ENCODE measurements at regions not wholly inside any gene's neighbourhood (a gene's known extent, or its start where the extent isn't known, plus 50 kb on each side); places are given as distances from the start of the nearest gene placed in this dataset.
A peak's percentile ranks its signal among the peaks of the same experiment; 100 is the strongest.

GRCh38 chr16:80027007-80027965, 426.7 kb upstream of the MAF start:
- Mint-ChIP-seq H3K4me1 (ENCODE audit: low read depth) (peaks cover 15% of the 10 kb centered on the region), H3K27ac (peak overlapping the region; percentile 33), H3K9me3 (ENCODE audit: insufficient read depth) (peaks cover 4% of the 10 kb centered on the region), H3K4me3 (no peak overlapping the region), H3K27me3 (ENCODE audit: low read depth) (no peaks in the 10 kb centered on the region), H3K36me3 (ENCODE audit: low read depth) (no peaks in the 10 kb centered on the region)
- ChIA-PET CTCF (no interaction called here), POLR2A (no interaction called here)
- DNase-seq (peak; percentile 68), ATAC-seq (peak; percentile 85)

GRCh38 chr16:80025236-80025635, 424.7 kb upstream of the MAF start:
- ChIA-PET CTCF (no interaction called here), POLR2A (no interaction called here)
- H3K4me1 Mint-ChIP-seq (ENCODE audit: low read depth), result peaks cover 15% of the 10 kb centered on the region
- H3K4me3 Mint-ChIP-seq, result no peak overlapping the region
- no peak for ATAC-seq
- no peak for DNase-seq
- H3K27ac Mint-ChIP-seq, result no peak overlapping the region
- no peaks in the 10 kb centered on the region for H3K36me3 Mint-ChIP-seq (ENCODE audit: low read depth)
- peaks cover 4% of the 10 kb centered on the region for H3K9me3 Mint-ChIP-seq (ENCODE audit: insufficient read depth)
- H3K27me3 Mint-ChIP-seq (ENCODE audit: low read depth), result no peaks in the 10 kb centered on the region

GRCh38 chr16:80024443-80024842, 423.9 kb upstream of the MAF start:
- Mint-ChIP-seq H3K27me3 (ENCODE audit: low read depth) (no peaks in the 10 kb centered on the region), H3K9me3 (ENCODE audit: insufficient read depth) (peaks cover 4% of the 10 kb centered on the region)

GRCh38 chr16:80023865-80024264, 423.3 kb upstream of the MAF start:
- Mint-ChIP-seq H3K4me1 (ENCODE audit: low read depth) (peaks cover 15% of the 10 kb centered on the region), H3K27me3 (ENCODE audit: low read depth) (no peaks in the 10 kb centered on the region), H3K4me3 (no peak overlapping the region), H3K9me3 (ENCODE audit: insufficient read depth) (peaks cover 4% of the 10 kb centered on the region), H3K36me3 (ENCODE audit: low read depth) (no peaks in the 10 kb centered on the region), H3K27ac (no peak overlapping the region)
- DNase-seq (no peak), ATAC-seq (no peak)
- CTCF ChIA-PET, result no interaction called here
- POLR2A ChIA-PET, result no interaction called here

More at GRCh38 chr16:80024443-80024842, 423.9 kb upstream of the MAF start:
- ATAC-seq, result no peak
- ChIA-PET CTCF (no interaction called here), POLR2A (no interaction called here)
- H3K36me3 Mint-ChIP-seq (ENCODE audit: low read depth), result no peaks in the 10 kb centered on the region
- no peak overlapping the region for H3K4me3 Mint-ChIP-seq
- no peak overlapping the region for H3K27ac Mint-ChIP-seq
- H3K4me1 Mint-ChIP-seq (ENCODE audit: low read depth), result peaks cover 15% of the 10 kb centered on the region
- DNase-seq, result no peak

DNA sequence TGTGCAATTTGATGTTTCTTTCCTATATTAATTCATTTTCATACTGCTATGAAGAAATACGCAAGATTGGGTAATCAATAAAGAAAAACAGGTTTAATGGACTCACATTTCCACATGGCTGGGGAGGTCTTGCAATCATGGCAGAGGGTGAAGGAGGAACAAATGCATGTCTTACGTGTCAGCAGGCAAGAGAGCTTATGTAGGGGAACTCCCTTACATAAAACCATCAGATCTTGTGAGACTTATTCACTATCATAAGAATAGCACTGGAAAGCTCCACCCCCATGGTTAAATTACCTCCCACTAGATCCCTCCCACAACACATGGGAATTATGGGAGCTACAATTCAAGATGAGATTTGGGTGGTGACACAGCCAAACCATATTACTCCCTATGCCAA, 418.9 kb upstream of the MAF start:
- Mint-ChIP-seq H3K9me3 (ENCODE audit: insufficient read depth) (peaks cover 4% of the 10 kb centered on the region), H3K27me3 (ENCODE audit: low read depth) (no peaks in the 10 kb centered on the region), H3K4me3 (no peak overlapping the region), H3K36me3 (ENCODE audit: low read depth) (no peaks in the 10 kb centered on the region), H3K4me1 (ENCODE audit: low read depth) (no peaks in the 10 kb centered on the region), H3K27ac (no peak overlapping the region)
- POLR2A ChIA-PET, result no interaction called here
- DNase-seq (no peak), ATAC-seq (no peak)
- CTCF ChIA-PET, result interaction anchor here (1.1 kb wide), 1 partner anchor 507 kb away, joined by 3 read pairs; no protein-coding TSS in a partner anchor

DNA sequence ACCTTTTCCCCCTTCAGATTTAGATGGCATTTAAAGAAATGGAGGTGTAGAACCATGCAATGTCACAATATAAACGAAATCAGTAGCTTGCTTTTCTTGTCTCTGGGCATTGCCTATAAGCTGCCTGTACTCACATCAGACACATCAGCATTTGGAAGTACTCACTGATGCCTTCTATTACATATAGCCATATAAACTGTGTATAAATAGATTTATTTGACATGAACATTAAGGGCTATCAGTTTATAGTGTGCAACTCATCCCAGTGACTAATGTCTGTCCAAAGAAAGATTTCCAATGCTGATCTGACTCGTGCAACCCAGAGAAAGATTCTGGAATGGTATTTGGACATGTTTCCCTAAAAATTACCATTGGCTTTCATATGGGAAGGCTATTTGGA, 417.9 kb upstream of the MAF start:
- Mint-ChIP-seq H3K36me3 (ENCODE audit: low read depth) (no peaks in the 10 kb centered on the region), H3K9me3 (ENCODE audit: insufficient read depth) (peaks cover 4% of the 10 kb centered on the region), H3K27ac (no peak overlapping the region), H3K4me3 (no peak overlapping the region), H3K27me3 (ENCODE audit: low read depth) (no peaks in the 10 kb centered on the region), H3K4me1 (ENCODE audit: low read depth) (no peaks in the 10 kb centered on the region)
- ChIA-PET POLR2A (no interaction called here), CTCF (interaction anchor here (1.1 kb wide), 1 partner anchor 508 kb away, joined by 3 read pairs; no protein-coding TSS in a partner anchor)
- DNase-seq (no peak), ATAC-seq (no peak)

DNA sequence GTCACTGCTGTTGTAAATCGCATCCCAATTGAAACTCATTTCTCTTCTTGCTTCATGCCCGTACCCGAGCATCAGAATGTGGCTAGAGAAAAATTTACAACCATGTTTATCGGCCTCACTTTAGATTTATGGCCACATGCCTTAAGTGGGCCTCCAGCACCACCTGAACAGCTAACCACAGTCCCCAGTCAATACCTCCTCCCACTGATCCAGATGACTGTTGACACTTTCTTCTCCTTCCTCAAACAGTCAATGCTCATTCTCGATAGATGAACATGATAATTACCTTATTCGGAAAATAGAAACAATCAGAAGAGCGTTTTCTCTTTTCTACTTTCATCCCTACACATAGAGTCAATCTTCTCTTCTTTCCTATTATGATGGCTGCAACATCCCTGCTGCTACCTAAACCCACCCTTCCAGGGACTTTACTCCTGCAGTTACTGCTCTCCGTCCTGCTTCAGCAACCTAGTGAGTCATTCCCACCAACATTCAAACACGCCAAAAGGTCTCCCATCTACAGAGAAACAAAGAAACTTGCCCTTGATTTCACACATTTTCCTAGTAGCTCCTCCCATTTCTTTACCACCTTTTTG, 416.3 kb upstream of the MAF start:
- POLR2A ChIA-PET, result no interaction called here
- no peak overlapping the region for H3K27ac Mint-ChIP-seq
- no peaks in the 10 kb centered on the region for H3K4me1 Mint-ChIP-seq (ENCODE audit: low read depth)
- DNase-seq (no peak), ATAC-seq (no peak)
- no peaks in the 10 kb centered on the region for H3K9me3 Mint-ChIP-seq (ENCODE audit: insufficient read depth)
- H3K4me3 Mint-ChIP-seq, result no peak overlapping the region
- CTCF ChIA-PET, result no interaction called here
- H3K27me3 Mint-ChIP-seq (ENCODE audit: low read depth), result no peaks in the 10 kb centered on the region
- no peaks in the 10 kb centered on the region for H3K36me3 Mint-ChIP-seq (ENCODE audit: low read depth)

GRCh38 chr16:80015566-80015965, 415.0 kb upstream of the MAF start:
- DNase-seq (no peak), ATAC-seq (no peak)
- Mint-ChIP-seq H3K4me1 (ENCODE audit: low read depth) (no peaks in the 10 kb centered on the region), H3K9me3 (ENCODE audit: insufficient read depth) (no peaks in the 10 kb centered on the region), H3K27me3 (ENCODE audit: low read depth) (no peaks in the 10 kb centered on the region), H3K4me3 (no peak overlapping the region), H3K36me3 (ENCODE audit: low read depth) (no peaks in the 10 kb centered on the region), H3K27ac (no peak overlapping the region)
- ChIA-PET POLR2A (no interaction called here), CTCF (no interaction called here)

- H3K27ac Mint-ChIP-seq, result no peak overlapping the region
- no peaks in the 10 kb centered on the region for H3K9me3 Mint-ChIP-seq (ENCODE audit: insufficient read depth)
- POLR2A ChIA-PET, result no interaction called here
- CTCF ChIA-PET, result no interaction called here
- no peak overlapping the region for H3K4me3 Mint-ChIP-seq
- no peaks in the 10 kb centered on the region for H3K4me1 Mint-ChIP-seq (ENCODE audit: low read depth)
- ATAC-seq, result no peak
- H3K36me3 Mint-ChIP-seq (ENCODE audit: low read depth), result no peaks in the 10 kb centered on the region
- DNase-seq, result no peak
- no peaks in the 10 kb centered on the region for H3K27me3 Mint-ChIP-seq (ENCODE audit: low read depth)
Observed at GRCh38 chr16:80014241-80014939, 413.9 kb upstream of the MAF start.

- Mint-ChIP-seq H3K9me3 (ENCODE audit: insufficient read depth) (no peaks in the 10 kb centered on the region), H3K36me3 (ENCODE audit: low read depth) (no peaks in the 10 kb centered on the region), H3K27me3 (ENCODE audit: low read depth) (no peaks in the 10 kb centered on the region), H3K4me1 (ENCODE audit: low read depth) (no peaks in the 10 kb centered on the region), H3K4me3 (no peak overlapping the region), H3K27ac (no peak overlapping the region)
- CTCF ChIA-PET, result no interaction called here
- ATAC-seq (no peak), DNase-seq (no peak)
- POLR2A ChIA-PET, result no interaction called here
Observed at GRCh38 chr16:80012586-80012985, 412.0 kb upstream of the MAF start.

- Mint-ChIP-seq H3K27me3 (ENCODE audit: low read depth) (no peaks in the 10 kb centered on the region), H3K4me1 (ENCODE audit: low read depth) (no peaks in the 10 kb centered on the region), H3K27ac (no peak overlapping the region), H3K36me3 (ENCODE audit: low read depth) (no peaks in the 10 kb centered on the region), H3K9me3 (ENCODE audit: insufficient read depth) (no peaks in the 10 kb centered on the region), H3K4me3 (no peak overlapping the region)
- ChIA-PET POLR2A (no interaction called here), CTCF (no interaction called here)
- ATAC-seq, result no peak
- DNase-seq, result no peak
Observed at GRCh38 chr16:80009971-80010659, 409.6 kb upstream of the MAF start.

DNA sequence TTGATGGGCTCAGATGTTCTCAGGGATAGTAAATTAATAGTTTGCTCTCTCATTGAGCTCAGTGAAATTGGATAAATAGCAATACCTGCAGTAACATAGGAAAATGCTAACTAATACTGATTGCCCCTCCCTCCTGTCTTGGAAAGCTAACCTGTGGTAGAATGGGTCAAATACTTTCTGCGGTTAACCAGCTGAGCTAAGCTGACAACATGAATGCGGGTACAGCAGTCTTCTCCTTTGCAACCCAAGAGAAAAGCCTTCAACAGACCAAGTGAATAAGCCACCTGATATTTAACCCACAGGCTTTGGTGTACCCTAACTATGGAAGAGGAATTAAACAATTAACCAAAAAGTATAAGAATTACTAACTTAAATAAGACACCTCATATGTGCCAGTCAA, 408.3 kb upstream of the MAF start:
- Mint-ChIP-seq H3K4me1 (ENCODE audit: low read depth) (no peaks in the 10 kb centered on the region), H3K27me3 (ENCODE audit: low read depth) (no peaks in the 10 kb centered on the region), H3K9me3 (ENCODE audit: insufficient read depth) (no peaks in the 10 kb centered on the region), H3K4me3 (no peak overlapping the region), H3K27ac (no peak overlapping the region), H3K36me3 (ENCODE audit: low read depth) (no peaks in the 10 kb centered on the region)
- CTCF ChIA-PET, result no interaction called here
- ATAC-seq (no peak), DNase-seq (no peak)
- POLR2A ChIA-PET, result interaction anchor here (0.6 kb wide), 1 partner anchor 425 kb away, joined by 6 read pairs; no protein-coding TSS in a partner anchor
